Occipital lobe (tissue), 1 donor: ENCODE measurements at regions not wholly inside any gene's neighbourhood (a gene's known extent, or its start where the extent isn't known, plus 50 kb on each side); places are given as distances from the start of the nearest gene placed in this dataset.
"Not testable (repeated sequence)": the region's sequence is repeated elsewhere in the genome, so short reads cannot be mapped to it uniquely, and the experiment has no call there.

Source experiments
- DNase-seq: peaks from one replicate; lab custom pipeline; 2025; lab: John Stamatoyannopoulos, UW

- DNase-seq, result no peak
Observed at GRCh38 chr9:129457325-129457779, 163.5 kb downstream of the C9orf50 start.

- DNase-seq, result no peak
Observed at GRCh38 chr9:129456549-129457324, 164.2 kb downstream of the C9orf50 start.

GRCh38 chr9:129455151-129455995, 165.5 kb downstream of the C9orf50 start:
- no peak for DNase-seq

- no peak for DNase-seq
Observed at GRCh38 chr9:129454467-129455067, 166.3 kb downstream of the C9orf50 start.

- DNase-seq, result no peak
Observed at GRCh38 chr9:129453734-129454133, 167.2 kb downstream of the C9orf50 start.

GRCh38 chr9:129451669-129452068, 169.2 kb downstream of the C9orf50 start:
- DNase-seq, result no peak

- DNase-seq, result no peak
Observed at GRCh38 chr9:129451089-129451656, 169.7 kb downstream of the C9orf50 start.

GRCh38 chr9:129449066-129449465, 171.8 kb downstream of the C9orf50 start:
- no peak for DNase-seq

- DNase-seq, result no peak
Observed at GRCh38 chr9:129446828-129447550, 173.9 kb downstream of the C9orf50 start.

- DNase-seq, result no peak
Observed at GRCh38 chr9:129445794-129446306, 175.1 kb downstream of the C9orf50 start.

GRCh38 chr9:129443515-129444164, 177.3 kb downstream of the C9orf50 start:
- not testable (repeated sequence) for DNase-seq

- DNase-seq, result no peak
Observed at GRCh38 chr9:129442803-129443511, 177.9 kb downstream of the C9orf50 start.

- no peak for DNase-seq
Observed at GRCh38 chr9:129441852-129442251, 179.0 kb downstream of the C9orf50 start.

- no peak for DNase-seq
Observed at GRCh38 chr9:129440435-129441186, 180.3 kb downstream of the C9orf50 start.

- no peak for DNase-seq
Observed at GRCh38 chr9:129439242-129439641, 181.7 kb downstream of the C9orf50 start.

GRCh38 chr9:129437626-129438323, 183.1 kb downstream of the C9orf50 start:
- DNase-seq, result no peak

- DNase-seq, result peak; percentile 48
Observed at GRCh38 chr9:129436751-129437625, 183.9 kb downstream of the C9orf50 start.
